Sigmoid colon (tissue), 6 donors: ENCODE measurements at regions not wholly inside any gene's neighbourhood (a gene's known extent, or its start where the extent isn't known, plus 50 kb on each side); places are given as distances from the start of the nearest gene placed in this dataset.

Source experiments
- DNase-seq: peaks from one replicate; pipeline ENCODE4 v3.0.0-alpha.2; 2019
- H3K27ac ChIP-seq, 4 donors: fragments of 200-600 bp; sonication (generic); one replicate each; pipeline ENCODE4 v1.5.1; 2016 to 2019; ENCODE audit warnings: mild to moderate bottlenecking in 1 of 4
- H3K27me3 ChIP-seq, 3 donors: fragments of 200-600 bp; sonication (generic); one replicate each; pipeline ENCODE4 v1.5.1; 2019; ENCODE audit warnings: mild to moderate bottlenecking in 1 of 3
- H3K36me3 ChIP-seq, 4 donors: fragments of 200-600 bp; sonication (generic); one replicate each; pipeline ENCODE4 v1.5.1; 2016 to 2019
- H3K4me1 ChIP-seq, 4 donors: fragments of 200-600 bp; sonication (generic); one replicate each; pipeline ENCODE4 v1.5.1; 2017 to 2019
- H3K4me3 ChIP-seq, 4 donors: fragments of 200-600 bp; sonication (generic); one replicate each; pipeline ENCODE4 v1.5.1; 2017 to 2019; ENCODE audit warnings: mild to moderate bottlenecking in 2 of 4, moderate library complexity in 1 of 4
- H3K9me3 ChIP-seq, 4 donors: fragments of 200-600 bp in 3 of 4; sonication (generic) in 3 of 4; one replicate each; pipeline versions ENCODE4 v1.5.1 to v1.6.1; 2013 to 2019
- CTCF ChIP-seq, 4 experiments: fragments of 450-650 bp in 3 of 4; fragments of 200-600 bp in 1 of 4; IDR thresholded peaks; one replicate each; pipeline ENCODE4 v1.5.1; 2016 to 2019; ENCODE audit warnings: antibody characterized with exemption in 4 of 4, mild to moderate bottlenecking in 3 of 4, moderate library complexity in 2 of 4
- EP300 ChIP-seq, 4 donors: sonication (generic); formaldehyde crosslinking; IDR thresholded peaks; one replicate each; pipeline ENCODE4 v1.6.1; 2017; ENCODE audit warnings: antibody characterized with exemption in 4 of 4
- POLR2A ChIP-seq, 2 donors: fragments of 450-650 bp; IDR thresholded peaks; one replicate each; pipeline ENCODE4 v1.6.1; 2016; ENCODE audit warnings: antibody characterized with exemption in 2 of 2, mild to moderate bottlenecking in 2 of 2, moderate library complexity in 2 of 2
- POLR2AphosphoS5 ChIP-seq, 4 donors: sonication (generic); formaldehyde crosslinking; IDR thresholded peaks; one replicate each; pipeline ENCODE4 v1.6.1; 2017; ENCODE audit warnings: antibody characterized with exemption in 4 of 4
- WGBS, 2 donors: extraction: QIAGEN DNeasy Blood & Tissue Kit; methylation state at CpG; one replicate each; pipeline ENCODE4 v1.1.7; 2013; 5-methylcytosine and 5-hydroxymethylcytosine counted together
- intact Hi-C: fragments of 100-400 bp; cut with DNase I; formaldehyde crosslinking; loops from one replicate; pipeline ENCODE4 v1.15.1; 2023
- donor health status: healthy with polysubstance abuse.
- donor health status: healthy.

GRCh38 chr6:165052561-165053480 is 256.6 kb downstream of the C6orf118 start:
- 70 to 75% methylated on average over 10 of the region's 10 CpGs for WGBS, 2 donors

GRCh38 chr6:165049362-165049761 is 260.0 kb downstream of the C6orf118 start:
- H3K9me3 ChIP-seq = peaks cover 0 to 12% (median under 1%) of the 10 kb centered on the region in 4 donors
- H3K27me3 ChIP-seq = no peaks in the 10 kb centered on the region
- no peaks in the 10 kb centered on the region for H3K36me3 ChIP-seq
- no peak for DNase-seq
- no peak overlapping the region for H3K27ac ChIP-seq
- TF ChIP-seq EP300 (IDR thresholded peaks at IDR 0.05) = no peak
- no peak for TF ChIP-seq POLR2AphosphoS5 (IDR thresholded peaks at IDR 0.05)
- TF ChIP-seq POLR2A (IDR thresholded peaks at IDR 0.05) = no peak
- TF ChIP-seq CTCF (IDR thresholded peaks at IDR 0.05) = no peak
- H3K4me3 ChIP-seq = no peak overlapping the region
- 43 to 48% methylated on average over 7 of the region's 7 CpGs for WGBS, 2 donors
- intact Hi-C loops = no loop called here
- no peaks in the 10 kb centered on the region for H3K4me1 ChIP-seq

More at GRCh38 chr6:165052561-165053480, 256.6 kb downstream of the C6orf118 start:
- Histone ChIP-seq H3K4me1 (no peaks in the 10 kb centered on the region), H3K27me3 (no peaks in the 10 kb centered on the region), H3K9me3 (peaks cover 0 to 12% (median 0%) of the 10 kb centered on the region in 4 donors), H3K27ac (no peak overlapping the region), H3K4me3 (no peak overlapping the region), H3K36me3 (no peaks in the 10 kb centered on the region)
- no peak for DNase-seq
- intact Hi-C loops = no loop called here
- TF ChIP-seq POLR2AphosphoS5 (IDR thresholded peaks at IDR 0.05) (no peak), CTCF (IDR thresholded peaks at IDR 0.05) (no peak), POLR2A (IDR thresholded peaks at IDR 0.05) (no peak), EP300 (IDR thresholded peaks at IDR 0.05) (no peak)

- Histone ChIP-seq H3K9me3 (peaks cover 0 to 11% (median under 1%) of the 10 kb centered on the region in 4 donors), H3K4me3 (no peak overlapping the region), H3K4me1 (no peaks in the 10 kb centered on the region), H3K36me3 (no peaks in the 10 kb centered on the region), H3K27me3 (no peaks in the 10 kb centered on the region), H3K27ac (no peak overlapping the region)
- intact Hi-C loops = no loop called here
- 91 to 96% methylated on average over 2 of the region's 2 CpGs for WGBS, 2 donors
- DNase-seq = no peak
- no peak for TF ChIP-seq POLR2A (IDR thresholded peaks at IDR 0.05)
- TF ChIP-seq POLR2AphosphoS5 (IDR thresholded peaks at IDR 0.05) = no peak
- no peak for TF ChIP-seq CTCF (IDR thresholded peaks at IDR 0.05)
- TF ChIP-seq EP300 (IDR thresholded peaks at IDR 0.05) = no peak
Measured at GRCh38 chr6:165047952-165048351, 261.5 kb downstream of the C6orf118 start.

GRCh38 chr6:165045631-165046030 is 263.8 kb downstream of the C6orf118 start:
- Histone ChIP-seq H3K4me3 (no peak overlapping the region), H3K27me3 (no peaks in the 10 kb centered on the region), H3K36me3 (no peaks in the 10 kb centered on the region), H3K4me1 (no peaks in the 10 kb centered on the region), H3K9me3 (peaks cover 0 to 3% (median under 1%) of the 10 kb centered on the region in 4 donors), H3K27ac (no peak overlapping the region)
- no peak for TF ChIP-seq EP300 (IDR thresholded peaks at IDR 0.05)
- no peak for TF ChIP-seq POLR2A (IDR thresholded peaks at IDR 0.05)
- no peak for TF ChIP-seq CTCF (IDR thresholded peaks at IDR 0.05)
- no peak for TF ChIP-seq POLR2AphosphoS5 (IDR thresholded peaks at IDR 0.05)
- intact Hi-C loops = no loop called here
- WGBS, 2 donors = 76 to 81% methylated on average over 2 of the region's 2 CpGs
- DNase-seq = no peak
